Natural killer cell (primary cell): ENCODE measurements at regions not wholly inside any gene's neighbourhood (a gene's known extent, or its start where the extent isn't known, plus 50 kb on each side); places are given as distances from the start of the nearest gene placed in this dataset.

Experiments used
- ATAC-seq, 3 donors: fragments of 150-1000 bp in 2 of 3; fragments of 200-7000 bp in 1 of 3; cut with Tn5 transposase; 1 replicate in 1 of 3; 2 replicates in 2 of 3; pipeline ENCODE4 v1.10.0; 2021; ENCODE audit warnings: mild to moderate bottlenecking in 2 of 3, moderate library complexity in 2 of 3
- DNase-seq, 2 donors: peaks; one replicate each; pipeline versions ENCODE4 v3.0.0 to v3.0.0-alpha.2; 2013 to 2021; ENCODE audit warnings: mixed read lengths in 1 of 2
- H3K27ac ChIP-seq: one replicate; pipeline ENCODE4 v1.5.1; 2013; ENCODE audit warnings: mild to moderate bottlenecking, low read length
- H3K27me3 ChIP-seq: one replicate; pipeline ENCODE4 v1.6.1; 2013; ENCODE audit warnings: low read length; ENCODE audit not compliant: control insufficient read depth, insufficient read depth
- H3K36me3 ChIP-seq: one replicate; pipeline ENCODE4 v1.6.1; 2013; ENCODE audit warnings: low read length; ENCODE audit not compliant: control insufficient read depth, insufficient read depth
- H3K4me1 ChIP-seq: one replicate; pipeline ENCODE4 v1.6.1; 2013; ENCODE audit warnings: low read length; ENCODE audit not compliant: control insufficient read depth, insufficient read depth
- H3K4me3 ChIP-seq: one replicate; pipeline ENCODE4 v1.5.1; 2013; ENCODE audit warnings: low read length
- H3K9me3 ChIP-seq: one replicate; pipeline ENCODE4 v1.6.1; 2013; ENCODE audit warnings: low read length; ENCODE audit not compliant: control insufficient read depth, insufficient read depth
- H3K27ac Mint-ChIP-seq, 2 donors: one replicate each; pipeline ENCODE4 v1.8.0; 2022; ENCODE audit warnings: mild to moderate bottlenecking in 2 of 2, mixed read lengths in 2 of 2, moderate library complexity in 1 of 2
- H3K27me3 Mint-ChIP-seq, 2 donors: one replicate each; pipeline ENCODE4 v1.8.0; 2022; ENCODE audit warnings: low read depth in 2 of 2, mixed read lengths in 2 of 2
- H3K36me3 Mint-ChIP-seq: one replicate; pipeline ENCODE4 v1.8.0; 2022; ENCODE audit warnings: mixed read lengths
- H3K4me1 Mint-ChIP-seq, 2 donors: one replicate each; pipeline ENCODE4 v1.8.0; 2022; ENCODE audit warnings: mixed read lengths in 2 of 2
- H3K4me3 Mint-ChIP-seq: one replicate; pipeline ENCODE4 v1.8.0; 2022; ENCODE audit warnings: mild to moderate bottlenecking, moderate library complexity, mixed read lengths
- H3K9me3 Mint-ChIP-seq, 2 donors: one replicate each; pipeline ENCODE4 v1.8.0; 2022; ENCODE audit warnings: mixed read lengths in 2 of 2
- CTCF ChIP-seq: fragments of 200-600 bp; IDR thresholded peaks from one replicate; pipeline ENCODE4 v1.8.0; 2022; ENCODE audit warnings: antibody characterized with exemption
- WGBS: methylation state at CpG from one replicate; pipeline ENCODE4 v1.1.7; 2013; ENCODE audit warnings: missing lambda C conversion rate; ENCODE audit not compliant: insufficient coverage; 5-methylcytosine and 5-hydroxymethylcytosine counted together
- intact Hi-C: fragments of 100-400 bp; cut with micrococcal nuclease; formaldehyde crosslinking; loops from one replicate; pipeline ENCODE4 v1.14.2; 2022

GRCh38 chr2:62407838-62408237, 98.2 kb downstream of the TMEM17 start:
- Histone ChIP-seq H3K27ac (no peak overlapping the region), H3K27me3 (no peaks in the 10 kb centered on the region), H3K4me1 (peaks cover 5% of the 10 kb centered on the region), H3K36me3 (no peaks in the 10 kb centered on the region), H3K9me3 (no peaks in the 10 kb centered on the region), H3K4me3 (no peak overlapping the region)
- Mint-ChIP-seq H3K27ac (no peak overlapping the region), H3K4me1 (peaks cover 11% of the 10 kb centered on the region in 2 donors), H3K9me3 (no peaks in the 10 kb centered on the region), H3K4me3 (no peak overlapping the region), H3K27me3 (no peaks in the 10 kb centered on the region), H3K36me3 (no peaks in the 10 kb centered on the region)
- DNase-seq (no peak), ATAC-seq (no peak)
- intact Hi-C loops: no loop called here
- TF ChIP-seq CTCF: no peak
- 64% methylated on average over 6 of the region's 6 CpGs for WGBS

- H3K36me3 ChIP-seq: no peaks in the 10 kb centered on the region
- Mint-ChIP-seq H3K4me1 (peaks cover 8% of the 10 kb centered on the region in 2 donors), H3K27ac (no peak overlapping the region)
These were observed 98.6 kb downstream of the TMEM17 start for GRCh38 chr2:62407401-62407800.

DNA sequence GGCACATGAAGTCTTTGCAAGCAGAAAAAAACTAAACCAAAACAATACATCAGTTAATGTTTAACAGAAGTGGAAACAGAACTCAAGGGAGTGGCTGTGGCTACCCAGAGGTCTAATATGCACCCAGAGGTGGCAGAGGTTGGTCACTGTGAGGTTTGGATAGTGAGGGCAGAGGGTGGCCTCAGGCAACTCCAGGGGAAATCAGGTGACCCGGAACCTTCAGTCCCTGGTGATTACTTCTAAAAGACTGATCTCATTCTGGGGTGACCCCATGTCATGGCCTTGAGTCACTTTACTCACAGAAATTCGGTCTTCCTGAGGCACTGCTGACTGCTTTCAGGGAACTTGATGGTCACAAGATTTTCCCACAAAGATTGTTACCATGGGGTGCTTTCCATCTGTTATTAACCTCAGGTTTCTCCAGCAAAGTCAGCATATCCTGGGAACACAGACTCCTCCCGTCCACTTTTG, 99.4 kb downstream of the TMEM17 start:
- Mint-ChIP-seq H3K9me3 (no peaks in the 10 kb centered on the region), H3K27me3 (no peaks in the 10 kb centered on the region), H3K4me3 (no peak overlapping the region), H3K4me1 (no peaks in the 10 kb centered on the region), H3K36me3 (no peaks in the 10 kb centered on the region), H3K27ac (no peak overlapping the region)
- no peaks in the 10 kb centered on the region for H3K36me3 ChIP-seq
- no peaks in the 10 kb centered on the region for H3K27me3 ChIP-seq
- no peak overlapping the region for H3K4me3 ChIP-seq
- ATAC-seq (no peak), DNase-seq (no peak)
- H3K27ac ChIP-seq: no peak overlapping the region
- 78% methylated on average over 3 of the region's 3 CpGs for WGBS
- intact Hi-C loops: no loop called here
- no peaks in the 10 kb centered on the region for H3K9me3 ChIP-seq
- H3K4me1 ChIP-seq: peaks cover 1% of the 10 kb centered on the region
- TF ChIP-seq CTCF: no peak

More at GRCh38 chr2:62407401-62407800, 98.6 kb downstream of the TMEM17 start:
- Histone ChIP-seq H3K4me3 (no peak overlapping the region), H3K27me3 (no peaks in the 10 kb centered on the region), H3K4me1 (peaks cover 5% of the 10 kb centered on the region), H3K9me3 (no peaks in the 10 kb centered on the region), H3K27ac (no peak overlapping the region)
- DNase-seq (no peak), ATAC-seq (no peak)
- intact Hi-C loops: no loop called here
- Mint-ChIP-seq H3K9me3 (no peaks in the 10 kb centered on the region), H3K27me3 (no peaks in the 10 kb centered on the region), H3K36me3 (no peaks in the 10 kb centered on the region), H3K4me3 (no peak overlapping the region)
- TF ChIP-seq CTCF: no peak
- WGBS: 93% methylated on average over 6 of the region's 7 CpGs

- Mint-ChIP-seq H3K4me1 (no peaks in the 10 kb centered on the region), H3K9me3 (no peaks in the 10 kb centered on the region), H3K27me3 (no peaks in the 10 kb centered on the region), H3K4me3 (no peak overlapping the region), H3K27ac (no peak overlapping the region), H3K36me3 (no peaks in the 10 kb centered on the region)
- intact Hi-C loops: no loop called here
- Histone ChIP-seq H3K27ac (no peak overlapping the region), H3K4me3 (no peak overlapping the region), H3K27me3 (no peaks in the 10 kb centered on the region), H3K9me3 (no peaks in the 10 kb centered on the region), H3K4me1 (no peaks in the 10 kb centered on the region), H3K36me3 (no peaks in the 10 kb centered on the region)
- 61% methylated on average over 5 of the region's 5 CpGs for WGBS
- ATAC-seq (no peak), DNase-seq (no peak)
- no peak for TF ChIP-seq CTCF
These were observed 101.1 kb downstream of the TMEM17 start for GRCh38 chr2:62404913-62405312.
